ENCODE measurements at regions not wholly inside any gene's neighbourhood (a gene's known extent, or its start where the extent isn't known, plus 50 kb on each side); places are given as distances from the start of the nearest gene placed in this dataset.

- DNase-seq (ENCODE audit: low spot score), result no peak
Observed at GRCh38 chr10:4733150-4733842, 92.7 kb upstream of the AKR1E2 start.

GRCh38 chr10:4730998-4731397 lies 95.0 kb upstream of the AKR1E2 start:
- no peak for DNase-seq (ENCODE audit: low spot score)

GRCh38 chr10:4725917-4726606 lies 99.9 kb upstream of the AKR1E2 start:
- no peak for DNase-seq (ENCODE audit: low spot score)

GRCh38 chr10:4723860-4724259 lies 102.1 kb upstream of the AKR1E2 start:
- no peak for DNase-seq (ENCODE audit: low spot score)

- no peak for DNase-seq (ENCODE audit: low spot score)
Observed at GRCh38 chr10:4721999-4722753, 103.8 kb upstream of the AKR1E2 start.

GRCh38 chr10:4720463-4720862 lies 105.5 kb upstream of the AKR1E2 start:
- no peak for DNase-seq (ENCODE audit: low spot score)

GRCh38 chr10:4719671-4720070 lies 106.3 kb upstream of the AKR1E2 start:
- no peak for DNase-seq (ENCODE audit: low spot score)

GRCh38 chr10:4719036-4719435 lies 107.0 kb upstream of the AKR1E2 start:
- DNase-seq (ENCODE audit: low spot score), result no peak

GRCh38 chr10:4718544-4718943 lies 107.5 kb upstream of the AKR1E2 start:
- DNase-seq (ENCODE audit: low spot score), result no peak

- DNase-seq (ENCODE audit: low spot score), result no peak
Observed at GRCh38 chr10:4717670-4718069, 108.3 kb upstream of the AKR1E2 start.

GRCh38 chr10:4710858-4711257 lies 115.1 kb upstream of the AKR1E2 start:
- DNase-seq (ENCODE audit: low spot score), result no peak

- no peak for DNase-seq (ENCODE audit: low spot score)
Observed at GRCh38 chr10:4708123-4708759, 117.8 kb upstream of the AKR1E2 start.

GRCh38 chr10:4707221-4707620 lies 118.8 kb upstream of the AKR1E2 start:
- no peak for DNase-seq (ENCODE audit: low spot score)

- DNase-seq (ENCODE audit: low spot score), result no peak
Observed at GRCh38 chr10:4704034-4704545, 121.9 kb upstream of the AKR1E2 start.

- no peak for DNase-seq (ENCODE audit: low spot score)
Observed at GRCh38 chr10:4701016-4701415, 125.0 kb upstream of the AKR1E2 start.

GRCh38 chr10:4699950-4700730 lies 125.9 kb upstream of the AKR1E2 start:
- no peak for DNase-seq (ENCODE audit: low spot score)

- no peak for DNase-seq (ENCODE audit: low spot score)
Observed at GRCh38 chr10:4698075-4698474, 127.9 kb upstream of the AKR1E2 start.

GRCh38 chr10:4696186-4696585 lies 129.8 kb upstream of the AKR1E2 start:
- DNase-seq (ENCODE audit: low spot score), result no peak

GRCh38 chr10:4693967-4694366 lies 132.0 kb upstream of the AKR1E2 start:
- no peak for DNase-seq (ENCODE audit: low spot score)

- DNase-seq (ENCODE audit: low spot score), result no peak
Observed at GRCh38 chr10:4692206-4692605, 133.8 kb upstream of the AKR1E2 start.

GRCh38 chr10:4691776-4692175 lies 134.2 kb upstream of the AKR1E2 start:
- no peak for DNase-seq (ENCODE audit: low spot score)

- no peak for DNase-seq (ENCODE audit: low spot score)
Observed at GRCh38 chr10:4691301-4691700, 134.7 kb upstream of the AKR1E2 start.
